CD4-positive, alpha-beta T cell treated with Interleukin-1 beta for 1 hour (primary cell): ENCODE measurements at regions not wholly inside any gene's neighbourhood (a gene's known extent, or its start where the extent isn't known, plus 50 kb on each side); places are given as distances from the start of the nearest gene placed in this dataset.
"Not testable (repeated sequence)": the region's sequence is repeated elsewhere in the genome, so short reads cannot be mapped to it uniquely, and the experiment has no call there.

Experiments used
- DNase-seq, 2 donors: peaks; one replicate each; pipeline ENCODE4 v3.0.0-alpha.2; 2020 to 2022

GRCh38 chr3:18987862-18988447 is 160.4 kb upstream of the KCNH8 start:
- DNase-seq = no peak

GRCh38 chr3:18987070-18987469 is 161.2 kb upstream of the KCNH8 start:
- no peak for DNase-seq

- DNase-seq = no peak
Measured at GRCh38 chr3:18982920-18983319, 165.4 kb upstream of the KCNH8 start.

GRCh38 chr3:18976102-18976501 is 172.2 kb upstream of the KCNH8 start:
- DNase-seq = not testable (repeated sequence)

- no peak for DNase-seq
Measured at GRCh38 chr3:18968120-18968519, 180.2 kb upstream of the KCNH8 start.

- DNase-seq = no peak
Measured at GRCh38 chr3:18965781-18966180, 182.5 kb upstream of the KCNH8 start.

GRCh38 chr3:18964640-18965039 is 183.7 kb upstream of the KCNH8 start:
- no peak for DNase-seq

- no peak for DNase-seq
Measured at GRCh38 chr3:18951333-18951732, 197.0 kb upstream of the KCNH8 start.

GRCh38 chr3:18946524-18946923 is 201.8 kb upstream of the KCNH8 start:
- no peak for DNase-seq

- DNase-seq = no peak
Measured at GRCh38 chr3:18937574-18937973, 210.7 kb upstream of the KCNH8 start.

- no peak for DNase-seq
Measured at GRCh38 chr3:18919158-18919557, 229.2 kb upstream of the KCNH8 start.

- DNase-seq = no peak
Measured at GRCh38 chr3:18917923-18918322, 230.4 kb upstream of the KCNH8 start.

GRCh38 chr3:18902081-18902793 is 246.1 kb upstream of the KCNH8 start:
- DNase-seq = no peak

- no peak for DNase-seq
Measured at GRCh38 chr3:18901571-18901970, 246.7 kb upstream of the KCNH8 start.

GRCh38 chr3:18900994-18901393 is 247.3 kb upstream of the KCNH8 start:
- DNase-seq = no peak

GRCh38 chr3:18898911-18899310 is 249.4 kb upstream of the KCNH8 start:
- no peak for DNase-seq

GRCh38 chr3:18892756-18893155 is 255.6 kb upstream of the KCNH8 start:
- DNase-seq = no peak

- DNase-seq = no peak
Measured at GRCh38 chr3:18892047-18892446, 256.3 kb upstream of the KCNH8 start.

- peak in 1 of 2 donors; percentile 4 for DNase-seq
Measured at GRCh38 chr3:18891641-18892040, 256.7 kb upstream of the KCNH8 start.

- DNase-seq = no peak
Measured at GRCh38 chr3:18890449-18890848, 257.9 kb upstream of the KCNH8 start.

- DNase-seq = no peak
Measured at GRCh38 chr3:18888819-18889218, 259.5 kb upstream of the KCNH8 start.

GRCh38 chr3:18888370-18888769 is 259.9 kb upstream of the KCNH8 start:
- DNase-seq = no peak

- DNase-seq = no peak
Measured at GRCh38 chr3:18886331-18886730, 262.0 kb upstream of the KCNH8 start.

GRCh38 chr3:18885612-18886011 is 262.7 kb upstream of the KCNH8 start:
- no peak for DNase-seq

- DNase-seq = no peak
Measured at GRCh38 chr3:18883571-18883970, 264.7 kb upstream of the KCNH8 start.
